Activated B cell treated with CpG ODN at 0.5 μM for 24 hours (primary cell): ENCODE measurements at regions not wholly inside any gene's neighbourhood (a gene's known extent, or its start where the extent isn't known, plus 50 kb on each side); places are given as distances from the start of the nearest gene placed in this dataset.

Experiments
- ATAC-seq: fragments of 200-7000 bp; cut with Tn5 transposase; one replicate; pipeline ENCODE4 v1.10.0; 2021; ENCODE audit warnings: low read depth, mild to moderate bottlenecking, moderate library complexity
- CTCF ChIA-PET: fragments of 350-600 bp; sonication (Branson Sonifier 250); formaldehyde crosslinking; loops from one replicate; lab custom pipeline; 2021; ENCODE audit warnings: antibody characterized with exemption; lab: Charles Lee
- POLR2A ChIA-PET: fragments of 350-600 bp; sonication (Branson Sonifier 250); formaldehyde crosslinking; loops from one replicate; lab custom pipeline; 2021; ENCODE audit warnings: antibody characterized with exemption; lab: Charles Lee
- DNase-seq: peaks from one replicate; pipeline ENCODE4 v3.0.0; 2022
- H3K27ac Mint-ChIP-seq: one replicate; pipeline ENCODE4 v1.8.0; 2020; ENCODE audit warnings: mixed read lengths
- H3K27me3 Mint-ChIP-seq: one replicate; pipeline ENCODE4 v1.8.0; 2021; ENCODE audit warnings: mixed read lengths
- H3K36me3 Mint-ChIP-seq: one replicate; pipeline ENCODE4 v1.8.0; 2021; ENCODE audit warnings: low read depth, mixed read lengths
- H3K4me1 Mint-ChIP-seq: one replicate; pipeline ENCODE4 v1.8.0; 2021; ENCODE audit warnings: mixed read lengths
- H3K4me3 Mint-ChIP-seq: one replicate; pipeline ENCODE4 v1.8.0; 2020; ENCODE audit warnings: mild to moderate bottlenecking, mixed read lengths
- H3K9me3 Mint-ChIP-seq: one replicate; pipeline ENCODE4 v1.8.0; 2020; ENCODE audit warnings: mixed read lengths
- intact Hi-C: fragments of 100-400 bp; cut with micrococcal nuclease; formaldehyde crosslinking; loops from one replicate; pipeline ENCODE4 v1.15.1; 2024
- TF ChIP-seq, protein P1 (sequence below): fragments of 200-600 bp; IDR thresholded peaks from one replicate; pipeline ENCODE4 v1.8.0; 2022; ENCODE audit warnings: antibody characterized with exemption, mild to moderate bottlenecking

DNA sequence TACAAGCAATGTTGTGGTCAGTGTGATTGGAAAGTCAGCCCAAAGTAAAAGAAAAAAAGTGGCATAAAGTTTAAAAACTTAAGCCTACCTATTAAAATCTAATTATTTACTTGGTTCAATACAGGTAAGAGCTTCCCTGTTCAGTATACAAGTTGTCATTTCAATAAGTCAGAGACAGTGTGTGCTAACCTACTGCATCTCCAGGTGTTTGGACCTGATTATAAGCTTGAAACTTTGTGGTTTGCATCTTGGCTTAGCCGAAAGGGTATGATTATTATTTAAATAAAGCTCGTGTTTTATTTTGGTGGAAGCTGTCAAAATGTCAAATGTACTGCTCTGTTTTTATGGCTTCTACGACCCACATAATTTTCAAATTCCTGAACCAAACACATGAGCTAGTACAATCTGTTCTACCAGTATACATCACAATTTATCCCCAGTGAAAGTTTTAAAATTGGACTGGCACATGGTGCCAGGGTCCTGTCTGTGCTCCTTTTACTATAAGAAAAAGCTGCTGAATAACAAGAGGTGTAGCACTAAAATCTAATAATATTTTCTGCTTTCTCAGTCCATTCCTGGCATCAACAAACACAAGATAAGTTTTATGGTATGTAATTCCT, 103.9 kb upstream of the ANO3 start:
- no peak overlapping the region for H3K27ac Mint-ChIP-seq
- CTCF ChIA-PET: interaction anchor here (1.1 to 2.1 kb wide), 5 partner anchors 9 to 248 kb away, joined by 3 to 32 read pairs (median 6); no protein-coding TSS in a partner anchor

GRCh38 chr11:26228778-26229177, 103.2 kb upstream of the ANO3 start:
- Mint-ChIP-seq H3K4me3 (no peak overlapping the region), H3K4me1 (peaks cover 4% of the 10 kb centered on the region), H3K9me3 (no peaks in the 10 kb centered on the region), H3K27me3 (no peaks in the 10 kb centered on the region), H3K36me3 (no peaks in the 10 kb centered on the region), H3K27ac (no peak overlapping the region)
- TF ChIP-seq, protein P1, sequence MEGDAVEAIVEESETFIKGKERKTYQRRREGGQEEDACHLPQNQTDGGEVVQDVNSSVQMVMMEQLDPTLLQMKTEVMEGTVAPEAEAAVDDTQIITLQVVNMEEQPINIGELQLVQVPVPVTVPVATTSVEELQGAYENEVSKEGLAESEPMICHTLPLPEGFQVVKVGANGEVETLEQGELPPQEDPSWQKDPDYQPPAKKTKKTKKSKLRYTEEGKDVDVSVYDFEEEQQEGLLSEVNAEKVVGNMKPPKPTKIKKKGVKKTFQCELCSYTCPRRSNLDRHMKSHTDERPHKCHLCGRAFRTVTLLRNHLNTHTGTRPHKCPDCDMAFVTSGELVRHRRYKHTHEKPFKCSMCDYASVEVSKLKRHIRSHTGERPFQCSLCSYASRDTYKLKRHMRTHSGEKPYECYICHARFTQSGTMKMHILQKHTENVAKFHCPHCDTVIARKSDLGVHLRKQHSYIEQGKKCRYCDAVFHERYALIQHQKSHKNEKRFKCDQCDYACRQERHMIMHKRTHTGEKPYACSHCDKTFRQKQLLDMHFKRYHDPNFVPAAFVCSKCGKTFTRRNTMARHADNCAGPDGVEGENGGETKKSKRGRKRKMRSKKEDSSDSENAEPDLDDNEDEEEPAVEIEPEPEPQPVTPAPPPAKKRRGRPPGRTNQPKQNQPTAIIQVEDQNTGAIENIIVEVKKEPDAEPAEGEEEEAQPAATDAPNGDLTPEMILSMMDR: no peak
- ChIA-PET POLR2A (no interaction called here), CTCF (interaction anchor here (1.3 to 2.1 kb wide), 4 partner anchors 245 to 249 kb away, joined by 6 to 32 read pairs (median 8); no protein-coding TSS in a partner anchor)
- ATAC-seq (no peak), DNase-seq (no peak)
- intact Hi-C loops: no loop called here

More for the DNA sequence above, 103.9 kb upstream of the ANO3 start:
- Mint-ChIP-seq H3K9me3 (no peaks in the 10 kb centered on the region), H3K27me3 (no peaks in the 10 kb centered on the region), H3K4me1 (peaks cover 4% of the 10 kb centered on the region), H3K4me3 (no peak overlapping the region), H3K36me3 (no peaks in the 10 kb centered on the region)
- POLR2A ChIA-PET: no interaction called here
- no peak for ATAC-seq
- intact Hi-C loops: loop anchor here (1.0 to 2.0 kb wide), 2 partner anchors 93 to 246 kb away; no protein-coding TSS in a partner anchor
- DNase-seq: no peak
- TF ChIP-seq, protein P1: no peak

DNA sequence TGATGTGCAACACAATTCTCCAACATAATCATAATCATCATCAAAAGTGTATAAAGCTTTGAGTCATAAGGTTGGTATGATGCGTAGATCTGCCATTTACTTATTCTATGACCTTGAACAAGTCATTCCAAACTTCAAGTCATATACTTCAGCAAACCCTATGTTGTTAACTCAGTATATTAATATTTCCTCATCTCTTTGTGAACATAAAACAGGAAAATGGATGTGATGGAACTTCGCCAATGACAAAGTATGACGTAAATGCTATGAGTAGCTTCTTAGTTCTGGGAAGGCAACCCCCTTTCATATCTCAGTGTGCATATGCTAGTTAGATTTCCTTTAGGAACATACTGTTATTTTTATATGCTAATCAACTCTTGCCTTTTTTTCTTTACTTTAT, 102.7 kb upstream of the ANO3 start:
- DNase-seq: no peak
- intact Hi-C loops: no loop called here
- CTCF ChIA-PET: interaction anchor here (1.3 kb wide), 1 partner anchor 247 kb away, joined by 8 read pairs; no protein-coding TSS in a partner anchor
- Mint-ChIP-seq H3K4me3 (no peak overlapping the region), H3K27ac (no peak overlapping the region), H3K36me3 (no peaks in the 10 kb centered on the region), H3K9me3 (no peaks in the 10 kb centered on the region), H3K4me1 (peaks cover 4% of the 10 kb centered on the region), H3K27me3 (no peaks in the 10 kb centered on the region)
- POLR2A ChIA-PET: no interaction called here
- no peak for ATAC-seq
- TF ChIP-seq, protein P1: no peak

DNA sequence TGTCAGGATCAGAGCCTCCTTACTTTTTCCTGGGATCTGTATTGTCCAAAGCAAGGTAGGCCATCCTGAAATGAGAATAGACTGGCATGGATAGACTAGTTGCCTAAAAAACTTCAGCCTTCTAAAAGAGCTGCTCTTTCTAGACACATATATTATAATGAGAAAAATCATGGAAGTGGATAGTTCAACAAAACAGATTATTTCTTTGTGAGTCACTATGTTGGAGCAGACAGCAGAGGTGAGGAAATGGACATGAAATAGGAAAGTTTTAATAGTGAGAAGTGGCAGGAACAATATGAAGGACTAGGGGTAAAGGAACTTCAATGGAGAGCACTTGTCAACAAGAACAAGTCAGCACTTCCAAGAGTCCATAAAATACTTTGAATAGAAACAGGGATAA, 101.9 kb upstream of the ANO3 start:
- no peak overlapping the region for H3K4me3 Mint-ChIP-seq
- no peaks in the 10 kb centered on the region for H3K27me3 Mint-ChIP-seq
- intact Hi-C loops: no loop called here
- ChIA-PET CTCF (interaction anchor here (1.3 kb wide), 1 partner anchor 248 kb away, joined by 8 read pairs; no protein-coding TSS in a partner anchor), POLR2A (no interaction called here)
- no peak for ATAC-seq
- no peak for DNase-seq
- H3K4me1 Mint-ChIP-seq: peaks cover 4% of the 10 kb centered on the region
- TF ChIP-seq, protein P1: no peak
- H3K36me3 Mint-ChIP-seq: no peaks in the 10 kb centered on the region
- no peak overlapping the region for H3K27ac Mint-ChIP-seq
- no peaks in the 10 kb centered on the region for H3K9me3 Mint-ChIP-seq

GRCh38 chr11:26231252-26231661, 100.7 kb upstream of the ANO3 start:
- intact Hi-C loops: no loop called here
- ATAC-seq (no peak), DNase-seq (no peak)
- ChIA-PET CTCF (interaction anchor here (2.1 kb wide), 1 partner anchor 250 kb away, joined by 9 read pairs; no protein-coding TSS in a partner anchor), POLR2A (no interaction called here)
- Mint-ChIP-seq H3K27ac (no peak overlapping the region), H3K4me1 (peaks cover 4% of the 10 kb centered on the region), H3K4me3 (no peak overlapping the region), H3K9me3 (no peaks in the 10 kb centered on the region), H3K27me3 (no peaks in the 10 kb centered on the region), H3K36me3 (no peaks in the 10 kb centered on the region)
- TF ChIP-seq, protein P1: no peak
